ENCODE measurements at regions not wholly inside any gene's neighbourhood (a gene's known extent, or its start where the extent isn't known, plus 50 kb on each side); places are given as distances from the start of the nearest gene placed in this dataset.
"Not testable (repeated sequence)": the region's sequence is repeated elsewhere in the genome, so short reads cannot be mapped to it uniquely, and the experiment has no call there.

GRCh38 chr4:94063084-94063483, 144.6 kb upstream of the SMARCAD1 start:
- no peaks in the 10 kb centered on the region for H3K27me3 ChIP-seq
- no peaks in the 10 kb centered on the region for H3K4me1 ChIP-seq
- H3K36me3 ChIP-seq = no peaks in the 10 kb centered on the region
- TF ChIP-seq Cebpa-rat (IDR thresholded peaks at IDR 0.05) = no peak
- H3K27ac ChIP-seq = no peak overlapping the region
- H3K9me3 ChIP-seq (replicated peaks in 1 of 11) = no peaks in the 10 kb centered on the region
- H4K20me1 ChIP-seq = no peaks in the 10 kb centered on the region
- H3K4me3 ChIP-seq = no peak overlapping the region
- H3K4me2 ChIP-seq = no peak overlapping the region
- H3K9ac ChIP-seq = no peak overlapping the region

GRCh38 chr4:94068753-94069719, 138.6 kb upstream of the SMARCAD1 start:
- H4K20me1 ChIP-seq = no peaks in the 10 kb centered on the region
- H3K9ac ChIP-seq = no peak overlapping the region
- no peaks in the 10 kb centered on the region for H3K9me3 ChIP-seq (replicated peaks in 1 of 11)
- H3K36me3 ChIP-seq = no peaks in the 10 kb centered on the region
- no peak for TF ChIP-seq Cebpa-rat (IDR thresholded peaks at IDR 0.05)
- no peaks in the 10 kb centered on the region for H3K4me1 ChIP-seq
- H3K27me3 ChIP-seq = no peaks in the 10 kb centered on the region
- no peak overlapping the region for H3K27ac ChIP-seq
- H3K4me3 ChIP-seq = no peak overlapping the region
- no peak overlapping the region for H3K4me2 ChIP-seq

- H3K4me3 ChIP-seq = no peak overlapping the region
- H3K27ac ChIP-seq = no peak overlapping the region
- no peaks in the 10 kb centered on the region for H3K4me1 ChIP-seq
- H3K4me2 ChIP-seq = no peak overlapping the region
- no peaks in the 10 kb centered on the region for H4K20me1 ChIP-seq
- peaks cover 11 to 19% (median 15%) of the 10 kb centered on the region in 11 experiments for H3K9me3 ChIP-seq (replicated peaks in 1 of 11)
- no peak for TF ChIP-seq Cebpa-rat (IDR thresholded peaks at IDR 0.05)
- no peaks in the 10 kb centered on the region for H3K27me3 ChIP-seq
- H3K9ac ChIP-seq = no peak overlapping the region
- no peaks in the 10 kb centered on the region for H3K36me3 ChIP-seq
Observed at GRCh38 chr4:94076498-94076897, 131.2 kb upstream of the SMARCAD1 start.

GRCh38 chr4:94084155-94084554, 123.5 kb upstream of the SMARCAD1 start:
- H3K4me1 ChIP-seq = no peaks in the 10 kb centered on the region
- H3K36me3 ChIP-seq = no peaks in the 10 kb centered on the region
- peaks cover 18 to 33% (median 24%) of the 10 kb centered on the region in 11 experiments for H3K9me3 ChIP-seq (replicated peaks in 1 of 11)
- no peaks in the 10 kb centered on the region for H4K20me1 ChIP-seq
- H3K4me3 ChIP-seq = no peak overlapping the region
- no peaks in the 10 kb centered on the region for H3K27me3 ChIP-seq
- H3K27ac ChIP-seq = no peak overlapping the region
- no peak overlapping the region for H3K4me2 ChIP-seq
- H3K9ac ChIP-seq = no peak overlapping the region
- TF ChIP-seq Cebpa-rat (IDR thresholded peaks at IDR 0.05) = no peak

- H3K27me3 ChIP-seq, H3K36me3 ChIP-seq, H3K27ac ChIP-seq, H4K20me1 ChIP-seq, H3K4me2 ChIP-seq, H3K4me3 ChIP-seq, H3K4me1 ChIP-seq, H3K9ac ChIP-seq: not testable (repeated sequence)
- peaks cover 0 to 17% (median 8%) of the 10 kb centered on the region in 11 experiments; a peak in 6 of 22 replicates for H3K9me3 ChIP-seq (replicated peaks in 1 of 11)
Observed at GRCh38 chr4:94099141-94099540, 108.5 kb upstream of the SMARCAD1 start.

- no peaks in the 10 kb centered on the region for H3K27me3 ChIP-seq
- H4K20me1 ChIP-seq = no peaks in the 10 kb centered on the region
- no peak overlapping the region for H3K4me2 ChIP-seq
- no peak overlapping the region for H3K27ac ChIP-seq
- H3K36me3 ChIP-seq = no peaks in the 10 kb centered on the region
- H3K4me1 ChIP-seq = no peaks in the 10 kb centered on the region
- no peak overlapping the region for H3K9ac ChIP-seq
- no peak for TF ChIP-seq Cebpa-rat (IDR thresholded peaks at IDR 0.05)
- H3K4me3 ChIP-seq = no peak overlapping the region
- peaks cover 0 to 4% (median 0%) of the 10 kb centered on the region in 11 experiments; a peak in 3 of 22 replicates for H3K9me3 ChIP-seq (replicated peaks in 1 of 11)
Observed at GRCh38 chr4:94112644-94113043, 95.0 kb upstream of the SMARCAD1 start.

- no peaks in the 10 kb centered on the region for H3K36me3 ChIP-seq
- H3K4me1 ChIP-seq = no peaks in the 10 kb centered on the region
- H3K27ac ChIP-seq = no peak overlapping the region
- no peak overlapping the region for H3K4me2 ChIP-seq
- no peak for TF ChIP-seq Cebpa-rat (IDR thresholded peaks at IDR 0.05)
- H3K9ac ChIP-seq = no peak overlapping the region
- peaks cover 0 to under 1% (median 0%) of the 10 kb centered on the region in 11 experiments; a peak in 1 of 22 replicates for H3K9me3 ChIP-seq (replicated peaks in 1 of 11)
- no peaks in the 10 kb centered on the region for H3K27me3 ChIP-seq
- H3K4me3 ChIP-seq = no peak overlapping the region
- no peaks in the 10 kb centered on the region for H4K20me1 ChIP-seq
Observed at GRCh38 chr4:94115687-94116086, 92.0 kb upstream of the SMARCAD1 start.

- no peak overlapping the region for H3K27ac ChIP-seq
- H3K4me1 ChIP-seq = no peaks in the 10 kb centered on the region
- H3K4me3 ChIP-seq = no peak overlapping the region
- no peak for TF ChIP-seq Cebpa-rat (IDR thresholded peaks at IDR 0.05)
- no peak overlapping the region for H3K9ac ChIP-seq
- no peaks in the 10 kb centered on the region for H3K27me3 ChIP-seq
- no peaks in the 10 kb centered on the region for H3K9me3 ChIP-seq (replicated peaks in 1 of 11)
- H3K36me3 ChIP-seq = no peaks in the 10 kb centered on the region
- no peaks in the 10 kb centered on the region for H4K20me1 ChIP-seq
- H3K4me2 ChIP-seq = no peak overlapping the region
Observed at GRCh38 chr4:94116842-94117241, 90.8 kb upstream of the SMARCAD1 start.

- no peak overlapping the region for H3K4me2 ChIP-seq
- H3K9ac ChIP-seq = no peak overlapping the region
- H3K4me3 ChIP-seq = no peak overlapping the region
- no peaks in the 10 kb centered on the region for H3K9me3 ChIP-seq (replicated peaks in 1 of 11)
- no peaks in the 10 kb centered on the region for H3K27me3 ChIP-seq
- no peaks in the 10 kb centered on the region for H3K4me1 ChIP-seq
- TF ChIP-seq Cebpa-rat (IDR thresholded peaks at IDR 0.05) = no peak
- H3K36me3 ChIP-seq = no peaks in the 10 kb centered on the region
- no peak overlapping the region for H3K27ac ChIP-seq
- H4K20me1 ChIP-seq = no peaks in the 10 kb centered on the region
Observed at GRCh38 chr4:94126669-94127068, 81.0 kb upstream of the SMARCAD1 start.

GRCh38 chr4:94127707-94128328, 79.8 kb upstream of the SMARCAD1 start:
- Histone ChIP-seq H3K4me3 (no peak overlapping the region), H3K36me3 (no peaks in the 10 kb centered on the region), H3K9ac (no peak overlapping the region), H3K27ac (no peak overlapping the region), H4K20me1 (no peaks in the 10 kb centered on the region), H3K27me3 (no peaks in the 10 kb centered on the region), H3K9me3 (replicated peaks in 1 of 11) (no peaks in the 10 kb centered on the region), H3K4me2 (no peak overlapping the region), H3K4me1 (no peaks in the 10 kb centered on the region)
- TF ChIP-seq Cebpa-rat (IDR thresholded peaks at IDR 0.05) = peak in 4 of 11 experiments; percentile 27 to 85 (median 56); a peak in 6 of 22 replicates

All from BLaER1 treated with 17β-estradiol and CSF1 and Interleukin-3, amounts not matched to agents 10 nM and 100 nM (cell line).